Transverse colon (tissue), 4 donors: ENCODE measurements at regions not wholly inside any gene's neighbourhood (a gene's known extent, or its start where the extent isn't known, plus 50 kb on each side); places are given as distances from the start of the nearest gene placed in this dataset.

ENCODE experiments used
- DNase-seq: peaks from one replicate; pipeline ENCODE4 v3.0.0-alpha.2; 2019
- H3K27ac ChIP-seq, 4 donors: fragments of 200-600 bp; sonication (generic); 2 replicates each; pipeline ENCODE4 v1.5.1; 2016 to 2018; ENCODE audit warnings: inconsistent platforms in 4 of 4
- H3K27me3 ChIP-seq: fragments of 200-600 bp; sonication (generic); 2 replicates; pipeline ENCODE4 v1.5.1; 2017; ENCODE audit warnings: inconsistent platforms
- H3K36me3 ChIP-seq, 4 donors: fragments of 200-600 bp; sonication (generic); 2 replicates each; pipeline ENCODE4 v1.5.1; 2017 to 2019; ENCODE audit warnings: inconsistent platforms in 4 of 4
- H3K4me1 ChIP-seq, 4 donors: fragments of 200-600 bp; sonication (generic); 2 replicates each; pipeline ENCODE4 v1.5.1; 2017 to 2020; ENCODE audit warnings: inconsistent platforms in 4 of 4
- H3K4me3 ChIP-seq, 4 donors: fragments of 200-600 bp; sonication (generic); 1 replicate in 1 of 4; 2 replicates in 3 of 4; pipeline versions ENCODE4 v1.5.1 to v1.6.1; 2017 to 2019; ENCODE audit warnings: inconsistent platforms in 4 of 4
- H3K9me3 ChIP-seq, 2 donors: fragments of 200-600 bp; sonication (generic); 2 replicates each; pipeline ENCODE4 v1.5.1; 2017 to 2019; ENCODE audit warnings: inconsistent platforms in 2 of 2
- EP300 ChIP-seq: sonication (generic); formaldehyde crosslinking; IDR thresholded peaks from one replicate; pipeline ENCODE4 v1.6.1; 2017; ENCODE audit warnings: antibody characterized with exemption, low read depth
- POLR2A ChIP-seq: fragments of 450-650 bp; IDR thresholded peaks from one replicate; pipeline ENCODE4 v1.6.1; 2016; ENCODE audit warnings: antibody characterized with exemption, mild to moderate bottlenecking, moderate library complexity
- POLR2AphosphoS5 ChIP-seq, 3 donors: sonication (generic); formaldehyde crosslinking; IDR thresholded peaks; one replicate each; pipeline ENCODE4 v1.6.1; 2016; ENCODE audit warnings: antibody characterized with exemption in 3 of 3
- WGBS, 2 donors: methylation state at CpG; one replicate each; pipeline ENCODE4 v1.1.5; 2018; ENCODE audit warnings: low coverage in 1 of 2; 5-methylcytosine and 5-hydroxymethylcytosine counted together
- in situ Hi-C, 4 donors: fragments of 200-750 bp; cut with MboI; loops; one replicate each; pipeline versions ENCODE4 v1.15.0 to v1.15.1; 2017; ENCODE audit warnings: low sequenced_read_pairs in 3 of 4, low pct_ligation_motif_present in 1 of 4, low pct_unique_long_range_greater_than_20kb in 1 of 4
- intact Hi-C: fragments of 100-400 bp; cut with DNase I; formaldehyde crosslinking; loops from one replicate; pipeline ENCODE4 v1.15.1; 2023; ENCODE audit warnings: low total_unique reads
- TF ChIP-seq, protein P1 (sequence below), 5 experiments: fragments of 200-600 bp in 3 of 5; fragments of 450-650 bp in 2 of 5; sonication (generic) in 3 of 5; IDR thresholded peaks; 1 replicate in 2 of 5; 2 replicates in 3 of 5; pipeline ENCODE4 v1.5.1; 2016 to 2017; ENCODE audit warnings: antibody characterized with exemption in 5 of 5, inconsistent platforms in 3 of 5, mild to moderate bottlenecking in 2 of 5, moderate library complexity in 1 of 5

DNA sequence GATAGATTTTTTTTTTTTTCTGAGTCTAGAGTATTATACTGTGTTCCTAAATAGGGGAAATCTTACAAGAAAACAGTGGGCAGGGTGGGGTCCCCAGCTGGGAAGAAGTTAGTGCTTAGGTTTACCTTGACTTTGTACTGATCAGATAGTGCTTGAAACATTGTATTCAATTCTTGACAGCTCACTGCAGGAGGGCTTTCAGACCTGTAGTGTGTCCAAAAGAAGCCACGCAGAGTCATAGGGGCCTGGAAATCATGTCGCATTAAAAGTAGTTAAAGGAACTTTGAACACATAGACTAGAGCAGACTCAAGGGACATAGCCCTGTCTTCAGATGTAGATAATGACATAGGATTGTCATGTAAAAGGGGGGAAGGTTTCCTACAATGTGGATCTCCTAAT is 215.4 kb upstream of the NR4A3 start:
- in situ Hi-C loops: no loop called here
- no peak overlapping the region for H3K27ac ChIP-seq

DNA sequence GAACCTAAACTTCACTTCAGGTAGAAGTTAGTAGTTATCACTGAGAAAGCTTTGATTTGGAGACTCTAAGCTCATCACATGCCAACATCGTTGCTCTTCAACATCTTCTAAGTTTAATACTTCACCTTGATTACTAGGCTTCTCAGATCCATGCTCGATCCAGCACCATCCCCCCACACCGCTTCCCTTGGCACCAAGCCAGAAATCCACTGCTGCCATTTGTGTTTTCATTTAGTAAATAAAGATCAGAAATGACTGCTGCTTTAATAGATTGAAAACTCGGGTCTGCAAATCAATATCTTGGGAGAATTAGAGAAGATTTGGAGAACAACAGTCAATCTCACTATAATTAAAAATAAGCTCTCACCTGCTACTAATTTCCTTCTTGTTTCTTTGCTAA is 214.7 kb upstream of the NR4A3 start:
- TF ChIP-seq, protein P1, sequence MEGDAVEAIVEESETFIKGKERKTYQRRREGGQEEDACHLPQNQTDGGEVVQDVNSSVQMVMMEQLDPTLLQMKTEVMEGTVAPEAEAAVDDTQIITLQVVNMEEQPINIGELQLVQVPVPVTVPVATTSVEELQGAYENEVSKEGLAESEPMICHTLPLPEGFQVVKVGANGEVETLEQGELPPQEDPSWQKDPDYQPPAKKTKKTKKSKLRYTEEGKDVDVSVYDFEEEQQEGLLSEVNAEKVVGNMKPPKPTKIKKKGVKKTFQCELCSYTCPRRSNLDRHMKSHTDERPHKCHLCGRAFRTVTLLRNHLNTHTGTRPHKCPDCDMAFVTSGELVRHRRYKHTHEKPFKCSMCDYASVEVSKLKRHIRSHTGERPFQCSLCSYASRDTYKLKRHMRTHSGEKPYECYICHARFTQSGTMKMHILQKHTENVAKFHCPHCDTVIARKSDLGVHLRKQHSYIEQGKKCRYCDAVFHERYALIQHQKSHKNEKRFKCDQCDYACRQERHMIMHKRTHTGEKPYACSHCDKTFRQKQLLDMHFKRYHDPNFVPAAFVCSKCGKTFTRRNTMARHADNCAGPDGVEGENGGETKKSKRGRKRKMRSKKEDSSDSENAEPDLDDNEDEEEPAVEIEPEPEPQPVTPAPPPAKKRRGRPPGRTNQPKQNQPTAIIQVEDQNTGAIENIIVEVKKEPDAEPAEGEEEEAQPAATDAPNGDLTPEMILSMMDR (IDR thresholded peaks at IDR 0.05): no peak
- TF ChIP-seq POLR2A (no peak), EP300 (no peak), POLR2AphosphoS5 (IDR thresholded peaks at IDR 0.05) (no peak)
- no peaks in the 10 kb centered on the region for H3K4me1 ChIP-seq
- no peak overlapping the region for H3K4me3 ChIP-seq
- DNase-seq: no peak
- no peak overlapping the region for H3K27ac ChIP-seq
- no peaks in the 10 kb centered on the region for H3K27me3 ChIP-seq
- 24 to 50% methylated on average over 4 of the region's 4 CpGs for WGBS, 2 donors
- H3K36me3 ChIP-seq: no peaks in the 10 kb centered on the region
- intact Hi-C loops: no loop called here
- H3K9me3 ChIP-seq: no peaks in the 10 kb centered on the region
- in situ Hi-C loops: no loop called here

More for the DNA sequence above, 215.4 kb upstream of the NR4A3 start:
- WGBS, 2 donors: 92 to 100% methylated on average over 2 of the region's 2 CpGs
- Histone ChIP-seq H3K27me3 (no peaks in the 10 kb centered on the region), H3K9me3 (no peaks in the 10 kb centered on the region), H3K4me1 (no peaks in the 10 kb centered on the region), H3K4me3 (no peak overlapping the region), H3K36me3 (no peaks in the 10 kb centered on the region)
- TF ChIP-seq EP300 (no peak), POLR2A (no peak), POLR2AphosphoS5 (IDR thresholded peaks at IDR 0.05) (no peak)
- TF ChIP-seq, protein P1 (IDR thresholded peaks at IDR 0.05): no peak
- intact Hi-C loops: no loop called here
- DNase-seq: no peak

DNA sequence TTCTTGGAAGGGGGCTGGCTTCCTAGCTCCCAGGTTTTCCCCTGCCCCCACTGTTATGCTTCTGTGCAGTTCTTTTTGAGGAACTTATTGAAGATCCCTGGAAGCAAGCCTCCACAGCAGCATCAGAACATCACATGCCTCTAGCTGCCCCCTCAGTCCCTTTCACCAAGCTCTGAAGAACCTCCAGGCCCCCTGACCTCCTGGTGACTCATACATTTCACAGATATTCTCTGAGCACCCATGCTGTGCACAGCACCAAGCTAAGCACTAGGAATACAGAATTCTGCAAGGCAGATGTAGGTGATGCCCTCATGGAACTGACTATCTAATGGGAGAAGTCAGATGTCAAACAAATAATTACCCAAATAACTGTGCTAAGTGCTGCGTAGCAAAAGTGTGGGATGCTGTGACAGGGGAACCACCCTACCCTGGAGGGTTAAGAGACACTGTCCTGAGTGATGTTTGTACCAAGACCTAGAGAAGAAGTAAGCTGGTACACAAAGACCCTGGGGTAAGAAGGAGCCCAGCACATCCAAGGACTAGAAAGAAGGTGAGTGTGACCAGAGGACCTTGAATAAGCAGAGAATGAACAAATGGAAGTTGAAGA is 213.7 kb upstream of the NR4A3 start:
- DNase-seq: no peak
- in situ Hi-C loops (no loop called here), intact Hi-C loops (no loop called here)
- Histone ChIP-seq H3K4me3 (no peak overlapping the region), H3K36me3 (no peaks in the 10 kb centered on the region), H3K27me3 (no peaks in the 10 kb centered on the region), H3K4me1 (no peaks in the 10 kb centered on the region), H3K27ac (no peak overlapping the region), H3K9me3 (no peaks in the 10 kb centered on the region)
- TF ChIP-seq EP300 (no peak), POLR2AphosphoS5 (IDR thresholded peaks at IDR 0.05) (no peak), POLR2A (no peak)
- TF ChIP-seq, protein P1 (IDR thresholded peaks at IDR 0.05): no peak
- whole genome bisulfite sequencing, 2 donors: 77 to 86% methylated on average over 1 of the region's 1 CpG

DNA sequence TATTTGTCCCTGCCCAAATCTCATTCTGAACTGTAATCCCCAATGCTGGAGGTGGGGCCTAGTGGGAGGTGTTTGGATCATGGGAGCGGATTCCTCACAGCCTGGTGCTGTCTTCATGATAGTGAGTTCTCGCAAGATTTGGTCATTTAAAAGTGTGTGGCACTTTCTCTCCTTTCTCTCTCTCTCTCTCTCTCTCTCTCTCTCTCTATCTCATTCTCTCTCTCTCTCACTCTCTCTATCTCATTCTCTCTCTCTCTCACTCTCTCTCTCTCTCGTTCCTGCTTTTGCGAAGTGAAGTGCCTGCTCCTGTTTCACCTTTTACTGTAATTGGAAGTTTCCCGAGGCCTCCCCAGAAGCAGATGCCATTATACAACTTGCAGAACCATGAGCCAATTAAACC is 207.3 kb upstream of the NR4A3 start:
- H3K4me1 ChIP-seq: no peaks in the 10 kb centered on the region
- in situ Hi-C loops (no loop called here), intact Hi-C loops (no loop called here)
- no peaks in the 10 kb centered on the region for H3K27me3 ChIP-seq
- no peak for DNase-seq
- H3K36me3 ChIP-seq: no peaks in the 10 kb centered on the region
- no peak overlapping the region for H3K27ac ChIP-seq
- TF ChIP-seq, protein P1 (IDR thresholded peaks at IDR 0.05): no peak
- TF ChIP-seq EP300 (no peak), POLR2A (no peak), POLR2AphosphoS5 (IDR thresholded peaks at IDR 0.05) (no peak)
- H3K4me3 ChIP-seq: no peak overlapping the region
- WGBS, 2 donors: 92 to 94% methylated on average over 3 to 5 of the region's 5 CpGs
- no peaks in the 10 kb centered on the region for H3K9me3 ChIP-seq
